ENCODE measurements at regions not wholly inside any gene's neighbourhood (a gene's known extent, or its start where the extent isn't known, plus 50 kb on each side); places are given as distances from the start of the nearest gene placed in this dataset.

GRCh38 chr12:38527631-38528030 is 211.1 kb downstream of the ALG10B start:
- TF ChIP-seq CREB1 (IDR thresholded peaks at IDR 0.05; ENCODE audit: low read depth) (no peak), CEBPB (IDR thresholded peaks at IDR 0.05) (no peak), FOXM1 (IDR thresholded peaks at IDR 0.05; ENCODE audit: borderline replicate concordance, low read depth) (no peak), MAX (IDR thresholded peaks at IDR 0.05) (no peak), NFIC (IDR thresholded peaks at IDR 0.05) (no peak), REST (IDR thresholded peaks at IDR 0.05; ENCODE audit: low read depth) (no peak)
- TF ChIP-seq, protein P1, sequence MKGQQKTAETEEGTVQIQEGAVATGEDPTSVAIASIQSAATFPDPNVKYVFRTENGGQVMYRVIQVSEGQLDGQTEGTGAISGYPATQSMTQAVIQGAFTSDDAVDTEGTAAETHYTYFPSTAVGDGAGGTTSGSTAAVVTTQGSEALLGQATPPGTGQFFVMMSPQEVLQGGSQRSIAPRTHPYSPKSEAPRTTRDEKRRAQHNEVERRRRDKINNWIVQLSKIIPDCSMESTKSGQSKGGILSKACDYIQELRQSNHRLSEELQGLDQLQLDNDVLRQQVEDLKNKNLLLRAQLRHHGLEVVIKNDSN (IDR thresholded peaks at IDR 0.05): no peak

DNA sequence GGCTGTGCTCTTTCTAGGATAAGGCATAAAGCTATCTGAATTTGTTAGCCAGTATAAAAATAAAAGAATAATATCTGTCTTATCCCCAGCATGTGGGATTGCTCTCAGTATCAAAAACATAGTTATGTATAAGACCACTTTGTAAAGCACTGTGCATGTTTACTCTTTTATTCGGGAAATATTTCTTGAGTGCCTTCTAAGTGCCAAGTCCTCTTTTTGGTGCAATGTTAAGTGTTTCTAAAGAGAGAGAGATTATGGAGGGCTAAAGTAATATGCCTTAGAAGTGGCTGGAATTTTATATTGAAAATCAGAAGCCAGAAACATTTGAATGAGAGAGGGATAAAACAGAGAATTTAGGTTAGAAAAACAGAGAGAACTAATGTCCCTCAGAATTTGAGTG is 212.0 kb downstream of the ALG10B start:
- TF ChIP-seq TEAD4 (IDR thresholded peaks at IDR 0.05): no peak
- no peak for TF ChIP-seq CREB1 (IDR thresholded peaks at IDR 0.05; ENCODE audit: low read depth)
- no peak for TF ChIP-seq TAF1 (IDR thresholded peaks at IDR 0.05; ENCODE audit: low read depth)
- no peak for TF ChIP-seq MAX (IDR thresholded peaks at IDR 0.05)
- TF ChIP-seq NFIC (IDR thresholded peaks at IDR 0.05): no peak
- TF ChIP-seq CEBPB (IDR thresholded peaks at IDR 0.05): no peak
- no peak for TF ChIP-seq EP300 (IDR thresholded peaks at IDR 0.05; ENCODE audit: borderline replicate concordance)
- no peak for TF ChIP-seq EGR1 (IDR thresholded peaks at IDR 0.05)

DNA sequence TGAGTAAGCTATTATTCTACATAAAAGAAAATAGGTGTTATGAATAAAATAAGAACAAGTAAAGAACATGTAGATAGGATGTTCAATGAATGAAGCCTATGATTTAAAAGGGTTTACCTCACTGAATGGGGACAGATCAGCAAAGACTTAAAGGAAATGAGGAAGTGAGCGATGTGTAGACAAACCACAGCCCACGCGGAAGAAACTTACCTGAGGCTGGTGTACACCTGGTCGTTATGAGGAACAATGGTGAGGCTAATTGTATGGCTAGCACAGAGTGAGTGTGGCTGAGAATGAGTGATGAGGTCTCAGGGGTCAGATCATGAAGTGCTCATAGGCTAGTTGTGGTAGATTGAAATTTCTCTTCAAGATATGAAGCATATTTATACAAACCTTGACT is 221.7 kb downstream of the ALG10B start:
- no peak for TF ChIP-seq REST (IDR thresholded peaks at IDR 0.05; ENCODE audit: low read depth)
- no peak for TF ChIP-seq EP300 (IDR thresholded peaks at IDR 0.05; ENCODE audit: borderline replicate concordance)
- no peak for TF ChIP-seq TEAD4 (IDR thresholded peaks at IDR 0.05)
- TF ChIP-seq YY1 (IDR thresholded peaks at IDR 0.05; ENCODE audit: low read depth): no peak
- TF ChIP-seq, protein P1 (IDR thresholded peaks at IDR 0.05): no peak
- TF ChIP-seq RAD21 (IDR thresholded peaks at IDR 0.05; ENCODE audit: low read depth): no peak
- no peak for TF ChIP-seq EGR1 (IDR thresholded peaks at IDR 0.05)

GRCh38 chr12:38540156-38540555 is 223.6 kb downstream of the ALG10B start:
- TF ChIP-seq ZBTB7A (IDR thresholded peaks at IDR 0.05; ENCODE audit: low read depth) (no peak), RAD21 (IDR thresholded peaks at IDR 0.05; ENCODE audit: low read depth) (no peak), REST (IDR thresholded peaks at IDR 0.05; ENCODE audit: low read depth) (no peak), FOXM1 (IDR thresholded peaks at IDR 0.05; ENCODE audit: borderline replicate concordance, low read depth) (no peak), TEAD4 (IDR thresholded peaks at IDR 0.05) (no peak), MAX (IDR thresholded peaks at IDR 0.05) (no peak), YY1 (IDR thresholded peaks at IDR 0.05; ENCODE audit: low read depth) (no peak), EP300 (IDR thresholded peaks at IDR 0.05; ENCODE audit: borderline replicate concordance) (no peak), CEBPB (IDR thresholded peaks at IDR 0.05) (no peak)
- TF ChIP-seq, protein P1 (IDR thresholded peaks at IDR 0.05): no peak

DNA sequence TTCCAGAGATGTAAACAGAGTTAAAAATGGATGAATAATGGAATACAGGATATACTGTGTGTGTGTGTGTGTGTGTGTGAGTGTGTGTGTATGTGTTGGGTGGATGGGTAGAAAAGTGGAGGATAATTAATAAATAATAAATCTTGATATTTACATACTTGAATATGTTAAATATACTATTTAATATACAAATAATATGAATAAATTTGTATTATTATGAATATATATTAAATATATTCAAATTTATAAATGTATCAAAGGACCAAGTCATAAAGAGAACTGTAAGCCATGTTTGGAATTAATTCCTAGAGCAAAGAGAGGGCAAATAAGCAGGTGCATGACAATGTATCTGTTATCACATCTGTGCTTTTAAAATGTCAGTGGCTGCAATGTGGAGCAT is 225.3 kb downstream of the ALG10B start:
- no peak for TF ChIP-seq FOXM1 (IDR thresholded peaks at IDR 0.05; ENCODE audit: borderline replicate concordance, low read depth)
- no peak for TF ChIP-seq RAD21 (IDR thresholded peaks at IDR 0.05; ENCODE audit: low read depth)
- no peak for TF ChIP-seq TCF12 (IDR thresholded peaks at IDR 0.05; ENCODE audit: low read depth)
- TF ChIP-seq, protein P1 (IDR thresholded peaks at IDR 0.05): no peak
- no peak for TF ChIP-seq YY1 (IDR thresholded peaks at IDR 0.05; ENCODE audit: low read depth)
- no peak for TF ChIP-seq EP300 (IDR thresholded peaks at IDR 0.05; ENCODE audit: borderline replicate concordance)
- TF ChIP-seq ZBTB7A (IDR thresholded peaks at IDR 0.05; ENCODE audit: low read depth): no peak
- no peak for TF ChIP-seq EGR1 (IDR thresholded peaks at IDR 0.05)
- TF ChIP-seq NFIC (IDR thresholded peaks at IDR 0.05): no peak
- TF ChIP-seq REST (IDR thresholded peaks at IDR 0.05; ENCODE audit: low read depth): no peak
- no peak for TF ChIP-seq MAX (IDR thresholded peaks at IDR 0.05)
- no peak for TF ChIP-seq TEAD4 (IDR thresholded peaks at IDR 0.05)
- TF ChIP-seq TAF1 (IDR thresholded peaks at IDR 0.05; ENCODE audit: low read depth): no peak
- no peak for TF ChIP-seq CREB1 (IDR thresholded peaks at IDR 0.05; ENCODE audit: low read depth)
- no peak for TF ChIP-seq CEBPB (IDR thresholded peaks at IDR 0.05)
